ENCODE measurements at regions not wholly inside any gene's neighbourhood (a gene's known extent, or its start where the extent isn't known, plus 50 kb on each side); places are given as distances from the start of the nearest gene placed in this dataset.
"Not testable (repeated sequence)": the region's sequence is repeated elsewhere in the genome, so short reads cannot be mapped to it uniquely, and the experiment has no call there.

DNA sequence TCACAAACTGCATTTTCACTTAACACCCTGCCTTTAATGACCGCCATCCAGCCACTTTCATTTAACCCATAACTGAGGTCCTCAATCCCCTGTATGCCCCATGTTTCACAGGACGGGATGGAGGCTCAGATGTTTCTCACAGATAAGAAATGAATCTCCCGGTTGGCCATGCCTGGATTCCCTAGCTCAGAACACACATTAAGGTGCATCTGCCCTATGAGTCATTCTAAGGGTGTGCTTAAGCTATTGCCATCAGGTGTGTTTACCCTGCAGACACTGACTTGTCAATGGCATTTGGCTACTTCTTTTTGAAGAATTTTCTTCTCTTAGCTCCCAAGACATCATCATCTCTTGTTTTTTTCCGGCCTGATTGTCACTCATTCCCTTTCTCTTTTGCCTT, 222.6 kb upstream of the SMIM31 start:
- DNase-seq: no peak

DNA sequence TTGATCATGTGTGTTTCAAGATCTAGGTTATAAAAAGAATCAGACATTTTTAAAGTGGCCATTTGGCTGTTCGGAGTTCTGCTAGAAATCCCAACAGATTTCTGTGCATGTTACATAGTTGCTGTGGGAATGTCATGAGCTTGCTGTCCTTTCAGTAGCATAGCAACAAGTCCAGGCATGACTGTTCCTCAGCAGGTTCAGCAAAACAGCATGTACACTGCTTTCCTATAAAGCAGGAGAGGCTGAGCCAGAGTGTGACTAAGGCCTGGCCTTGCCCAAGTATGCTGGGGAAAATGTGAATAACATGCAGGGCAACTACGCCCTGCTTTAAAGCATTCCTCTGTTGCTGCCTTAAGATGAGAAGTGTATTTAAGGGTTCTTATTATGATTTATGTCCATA, 217.1 kb upstream of the SMIM31 start:
- peak; percentile 53 for DNase-seq

DNA sequence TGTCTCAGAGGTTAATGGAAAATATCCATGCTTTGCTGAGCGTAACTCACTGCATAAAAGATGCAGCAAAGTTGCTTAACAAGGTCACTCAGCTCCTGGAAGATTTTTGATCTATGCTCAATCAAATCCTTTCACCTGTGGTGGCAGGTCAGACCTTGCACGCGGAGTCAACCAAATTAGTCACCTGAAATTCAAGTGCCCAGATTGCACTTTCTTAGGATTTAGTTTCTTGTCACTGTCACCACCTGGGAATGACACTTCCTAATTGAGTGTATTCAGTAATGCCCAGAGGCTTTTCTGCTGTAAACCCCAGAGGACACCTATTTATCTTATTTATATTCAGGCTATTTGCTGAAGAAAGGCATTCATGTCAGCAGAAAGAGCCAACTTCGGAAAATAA, 215.8 kb upstream of the SMIM31 start:
- no peak for DNase-seq

DNA sequence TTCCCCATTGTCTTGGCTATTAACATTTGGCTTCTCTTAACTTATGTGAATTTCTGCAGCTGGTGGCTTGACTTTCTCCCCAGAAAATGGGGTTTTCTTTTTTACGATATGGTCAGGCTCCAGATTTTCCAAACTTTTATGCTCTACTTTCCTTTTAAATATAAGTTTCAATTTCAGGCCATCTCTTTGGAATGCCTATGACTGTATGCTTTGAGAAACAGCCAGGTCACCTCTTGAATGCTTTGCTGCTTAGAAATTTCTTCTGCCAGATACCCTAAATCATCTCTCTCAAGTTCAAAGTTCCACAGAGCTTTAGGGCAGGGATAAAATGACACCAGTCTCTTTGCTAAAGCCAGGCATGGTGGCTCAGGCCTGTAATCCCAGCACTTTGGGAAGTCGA, 212.9 kb upstream of the SMIM31 start:
- no peak for DNase-seq

DNA sequence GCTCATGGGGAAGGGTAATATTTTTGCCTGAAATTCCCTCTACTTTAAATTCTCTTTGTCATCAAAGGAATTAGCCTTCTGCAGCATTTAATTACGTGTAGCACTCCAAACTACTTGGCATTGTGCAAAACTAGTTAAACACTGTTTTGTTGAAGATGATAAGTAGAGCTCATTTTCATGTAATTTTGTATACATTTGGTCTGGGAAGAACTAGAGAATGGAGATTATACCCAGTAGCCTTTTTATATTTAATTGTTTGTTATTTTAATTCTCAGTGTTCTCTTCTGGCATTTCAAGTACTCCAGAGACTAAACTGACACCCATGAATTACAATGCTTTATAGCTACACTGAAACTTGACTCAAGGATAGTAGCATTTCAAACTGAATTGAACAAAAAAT, 211.5 kb upstream of the SMIM31 start:
- DNase-seq: no peak

DNA sequence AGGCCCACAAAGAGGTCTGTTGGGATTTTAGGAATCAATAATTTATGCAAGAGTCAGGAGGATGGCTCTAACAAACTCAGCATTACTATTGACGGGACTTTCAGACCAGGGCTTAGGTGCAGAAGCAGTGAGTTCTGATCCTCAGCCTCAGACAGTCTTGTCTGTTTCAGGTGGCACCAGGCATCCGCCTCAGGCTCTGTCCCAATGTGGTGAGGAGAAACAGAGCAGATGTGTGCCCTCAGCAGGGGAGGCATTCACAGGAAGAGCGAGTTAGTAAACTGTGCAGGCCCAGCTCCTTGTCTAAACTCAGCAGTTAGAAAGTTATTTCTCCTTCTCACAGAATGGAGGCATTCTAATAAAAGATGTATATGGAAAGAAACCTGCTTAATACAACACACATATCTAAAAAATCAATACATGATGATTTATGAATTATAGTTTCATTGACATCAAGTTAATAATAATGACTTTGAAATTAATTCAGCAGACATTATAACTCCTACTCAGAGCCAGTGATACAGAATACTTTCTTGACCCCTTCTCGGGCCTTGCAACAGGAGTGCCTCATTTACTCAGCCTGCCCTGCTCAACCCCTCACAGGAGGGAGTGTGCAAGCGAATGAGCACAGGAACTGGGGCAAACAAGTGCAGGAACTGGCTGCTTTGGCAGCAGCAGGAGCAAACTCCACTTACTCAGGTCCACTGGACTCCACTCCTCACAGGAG, 202.8 kb upstream of the SMIM31 start:
- DNase-seq: no peak

DNA sequence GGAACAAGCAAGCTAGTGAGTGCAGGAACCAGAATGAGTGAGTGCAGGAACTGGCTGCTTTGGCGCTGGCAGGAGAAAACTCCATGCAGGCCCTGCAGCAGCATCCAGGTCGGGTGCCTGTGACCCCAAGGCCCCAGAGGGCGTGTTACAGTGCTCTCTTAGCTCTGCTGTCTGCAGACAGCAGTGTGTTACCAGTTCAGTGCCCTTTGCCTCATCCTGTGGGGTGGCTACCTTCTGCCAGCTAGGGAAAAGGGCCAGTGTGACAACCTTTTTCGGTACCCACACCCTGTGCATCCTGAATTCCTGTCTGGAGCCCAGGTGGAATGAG, 202.3 kb upstream of the SMIM31 start:
- no peak for DNase-seq

DNA sequence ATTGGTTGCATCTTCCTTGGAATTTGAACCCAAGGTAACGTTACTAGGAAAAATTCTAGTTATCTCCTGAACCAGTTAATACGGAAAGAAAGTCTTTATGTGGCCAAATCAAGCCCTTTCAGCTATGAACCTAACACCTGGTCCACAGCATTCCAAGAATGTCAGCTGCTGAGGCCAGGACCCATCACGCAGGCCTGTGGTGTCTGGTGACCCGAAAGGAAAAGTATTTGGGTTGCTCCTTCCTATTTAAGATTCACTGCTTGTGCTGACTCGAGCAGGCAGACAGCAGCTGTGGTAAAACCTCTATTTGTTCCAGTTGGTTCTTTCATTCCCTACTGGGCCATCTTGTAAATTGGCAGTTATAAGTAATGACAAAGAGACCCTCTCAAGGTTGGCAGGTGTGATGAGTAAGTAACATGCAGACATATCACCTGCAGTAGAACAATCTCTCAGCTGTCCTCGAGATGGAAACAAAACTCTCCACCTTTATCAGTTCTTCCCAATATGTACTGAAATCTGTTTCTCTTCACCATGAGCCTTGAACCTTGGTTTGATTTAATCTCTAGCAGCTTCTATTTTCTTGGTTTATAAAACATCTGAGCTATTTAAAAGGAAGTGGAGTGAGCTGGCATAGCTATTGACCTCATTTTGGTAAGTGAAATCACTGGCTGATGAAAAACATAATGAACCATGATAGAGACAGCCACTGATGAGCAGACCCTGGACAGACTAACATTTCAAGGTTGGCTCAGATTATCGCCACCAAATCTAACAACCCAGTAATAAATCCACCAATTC, 182.1 kb upstream of the SMIM31 start:
- peak; percentile 54 for DNase-seq

DNA sequence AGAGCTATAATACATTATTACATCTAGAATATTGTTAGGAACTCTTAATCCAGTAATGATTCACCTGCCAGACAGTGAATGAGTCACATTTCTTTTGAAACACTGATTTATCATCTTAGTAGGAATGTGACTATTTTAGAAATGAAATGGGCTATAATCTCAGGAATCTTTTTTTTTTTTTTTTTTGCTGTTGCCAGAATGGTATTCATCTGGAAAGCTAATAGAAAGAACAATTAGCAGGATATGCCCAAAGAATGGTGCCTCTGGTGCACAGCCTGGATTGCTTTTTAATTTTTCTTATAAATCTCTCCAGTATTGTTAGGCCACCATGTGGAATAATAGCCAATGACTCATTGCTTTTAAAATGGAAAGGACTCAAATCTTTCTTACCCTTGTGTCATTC, 181.1 kb upstream of the SMIM31 start:
- DNase-seq: peak; percentile 61

DNA sequence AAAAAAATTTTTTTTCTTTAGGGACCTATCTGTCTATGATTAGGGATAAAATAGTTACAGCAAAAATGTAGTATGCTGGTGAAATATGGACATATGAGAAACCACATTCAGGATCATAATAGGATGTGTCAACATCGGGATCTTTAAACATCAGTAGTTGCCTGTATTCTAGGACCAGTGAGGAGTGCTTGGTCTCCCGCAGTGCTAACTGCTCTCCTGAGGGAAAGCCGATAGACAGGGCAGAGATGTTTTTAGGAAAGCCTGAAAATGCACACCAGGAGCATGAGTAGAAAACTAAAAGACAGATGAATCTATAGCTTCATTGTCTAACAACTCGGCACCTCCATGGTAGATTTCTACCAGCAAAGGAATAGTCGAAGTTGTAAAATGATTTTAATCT, 178.1 kb upstream of the SMIM31 start:
- DNase-seq: peak; percentile 47

DNA sequence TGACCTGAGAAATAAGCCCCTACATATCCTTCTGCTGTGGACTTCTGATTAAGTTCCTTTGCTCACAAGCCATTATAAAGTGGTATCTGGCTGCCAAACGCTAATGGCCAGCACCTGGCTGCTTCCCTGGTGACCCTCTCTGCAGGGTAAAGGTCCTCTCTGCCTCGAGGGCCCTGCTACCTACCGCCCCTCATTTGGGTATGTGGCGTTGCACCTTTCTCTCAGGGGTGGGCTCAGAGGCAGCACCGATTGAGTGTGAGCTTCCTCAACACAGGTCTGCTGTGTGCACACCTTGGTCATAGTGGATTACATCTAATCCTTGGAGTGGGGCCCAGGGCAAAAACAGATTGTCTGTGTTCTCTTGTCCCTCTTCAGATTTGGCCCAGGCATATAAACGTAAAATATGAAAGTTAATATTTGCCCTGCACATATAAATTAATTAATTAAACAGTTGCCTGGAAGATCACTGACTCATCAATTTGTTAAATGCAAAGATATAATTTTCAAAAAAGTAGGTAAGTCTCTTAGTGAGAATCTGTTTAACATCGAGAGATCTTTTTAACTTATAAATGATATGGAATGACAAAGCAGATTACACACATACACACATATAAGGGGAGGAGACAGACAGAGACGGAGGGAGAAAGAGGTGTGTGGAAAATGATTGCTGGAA, 174.5 kb upstream of the SMIM31 start:
- no peak for DNase-seq

DNA sequence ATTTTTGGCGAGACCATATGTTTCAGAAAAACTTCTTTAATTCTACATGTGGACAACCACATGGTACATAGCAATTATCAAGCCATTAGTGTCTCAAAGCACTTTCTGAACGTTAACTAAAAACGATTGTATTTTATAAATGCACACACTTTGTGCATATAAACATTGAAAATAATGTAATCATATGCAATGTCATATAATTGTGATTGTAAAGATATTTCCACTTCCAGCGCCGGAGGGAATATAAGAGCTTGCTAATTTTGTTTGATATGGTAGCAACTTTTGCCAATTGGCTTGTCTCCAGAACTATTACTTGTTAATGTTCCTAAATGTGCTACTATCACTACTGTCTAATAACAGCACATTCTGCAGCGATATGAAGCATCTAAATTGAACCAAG, 162.3 kb upstream of the SMIM31 start:
- DNase-seq: no peak

DNA sequence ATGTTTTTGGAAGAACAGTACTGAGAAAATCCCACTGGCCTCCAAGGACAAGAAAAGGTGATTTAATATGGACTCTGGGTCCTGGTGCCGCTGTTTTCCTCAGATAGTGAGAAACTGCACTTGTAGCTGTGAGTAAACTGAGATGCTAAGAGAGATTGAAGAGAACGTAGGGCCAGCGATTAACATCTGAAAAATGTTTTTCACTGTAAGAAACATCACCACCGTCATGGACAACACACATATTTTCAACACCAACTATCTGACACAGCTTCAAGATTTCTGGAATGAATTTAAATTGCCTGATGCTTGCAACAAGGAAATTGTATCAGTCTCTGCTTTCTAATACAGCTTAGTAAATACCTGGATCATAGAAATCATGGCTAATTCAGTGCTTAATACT, 158.2 kb upstream of the SMIM31 start:
- no peak for DNase-seq

DNA sequence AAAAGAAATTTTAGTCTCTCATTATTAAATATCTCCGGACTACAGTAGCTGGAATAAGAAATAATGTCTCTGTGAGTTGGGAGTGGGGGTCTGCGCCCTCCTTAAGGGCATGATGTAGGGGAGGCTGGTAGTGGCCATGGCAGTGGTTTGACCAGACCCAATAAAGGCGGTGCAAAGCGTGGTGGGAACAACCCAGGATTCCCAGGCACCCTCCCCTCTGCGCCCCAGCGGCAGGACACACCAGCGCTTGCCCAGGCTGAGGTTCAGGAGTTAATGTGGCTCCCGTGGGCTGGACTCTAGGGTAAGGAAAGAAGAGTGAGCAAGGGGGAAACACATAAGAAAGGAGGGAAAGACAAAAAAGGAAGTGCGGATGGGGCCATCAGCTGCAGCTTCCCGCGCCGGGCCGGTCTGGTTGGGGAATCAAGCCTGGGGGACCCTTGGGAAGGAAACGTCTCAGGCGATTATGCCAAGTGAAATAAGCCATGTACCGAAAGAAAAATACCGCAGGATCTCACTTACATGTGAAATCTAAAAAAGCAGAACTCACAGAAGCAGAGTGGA, 157.5 kb upstream of the SMIM31 start:
- DNase-seq: no peak

DNA sequence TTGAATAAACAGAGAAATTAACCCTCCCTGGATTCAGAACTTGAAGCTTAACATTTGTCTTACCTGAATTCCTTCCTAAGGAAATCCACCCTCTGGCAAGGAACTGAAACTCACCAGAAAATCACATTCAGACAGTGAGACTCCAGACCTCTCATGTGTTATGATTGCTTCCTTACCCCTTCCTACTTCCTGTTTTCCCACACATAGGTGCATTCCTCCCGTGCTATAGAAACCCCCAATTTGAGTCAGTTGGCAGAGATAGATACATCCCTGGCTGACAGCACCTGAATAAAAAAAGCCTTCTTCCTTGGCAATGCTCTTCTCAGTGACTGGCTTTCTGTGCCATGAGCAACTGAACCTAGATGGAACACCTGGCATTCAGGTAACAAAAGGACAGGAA, 157.0 kb upstream of the SMIM31 start:
- no peak for DNase-seq

DNA sequence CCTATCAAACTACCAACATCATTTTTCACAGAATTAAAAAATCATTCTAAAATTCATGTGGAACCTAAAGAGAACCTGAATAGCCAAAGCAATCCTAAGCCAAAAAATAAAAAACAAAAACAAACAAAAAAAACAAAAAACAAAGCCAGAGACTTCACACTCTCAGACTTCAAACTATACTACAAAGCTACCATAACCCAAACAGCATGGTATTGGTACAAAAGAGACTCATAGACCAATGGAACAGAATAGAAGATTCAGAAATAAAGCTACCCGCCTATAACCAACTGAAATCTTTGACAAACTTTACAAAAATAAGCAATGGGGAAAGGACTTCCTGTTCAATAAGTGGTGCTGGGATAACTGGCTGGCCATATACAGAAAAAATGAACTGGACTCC, 152.3 kb upstream of the SMIM31 start:
- no peak for DNase-seq

DNA sequence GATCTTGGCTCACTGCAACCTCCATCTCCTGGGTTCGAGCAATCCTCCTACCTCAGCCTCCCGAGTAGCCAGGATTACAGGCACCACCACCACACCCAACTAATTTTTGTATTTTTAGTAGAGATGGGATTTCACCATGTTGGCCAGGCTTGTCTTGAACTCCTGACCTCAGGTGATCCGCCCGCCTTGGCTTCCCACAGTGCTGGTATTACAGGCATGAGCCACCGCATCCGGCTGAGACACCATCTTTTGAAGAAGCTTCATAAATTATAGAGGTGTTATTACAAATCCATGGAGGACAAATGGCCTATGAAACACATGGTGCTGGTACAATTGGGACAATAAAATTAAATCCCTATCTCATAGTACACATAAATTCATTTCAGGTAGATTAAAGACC, 148.1 kb upstream of the SMIM31 start:
- not testable (repeated sequence) for DNase-seq

DNA sequence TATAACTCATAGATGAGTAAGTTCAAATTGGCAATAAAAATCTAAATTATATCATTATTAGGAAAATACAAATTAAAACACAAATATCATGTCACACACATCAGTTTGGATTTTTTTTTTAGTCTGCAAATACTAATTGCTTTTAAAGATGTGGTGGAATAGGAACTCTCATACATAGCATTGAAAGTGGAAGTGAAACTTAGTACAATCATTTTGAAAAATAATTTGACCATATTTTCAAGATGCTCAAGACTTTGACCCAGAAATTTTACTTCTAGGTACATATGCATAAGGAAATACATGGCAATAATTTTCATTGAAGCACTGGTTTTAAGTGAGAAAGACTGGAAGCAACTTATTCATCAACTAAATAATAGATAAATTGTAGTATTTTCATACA, 147.5 kb upstream of the SMIM31 start:
- no peak for DNase-seq

DNA sequence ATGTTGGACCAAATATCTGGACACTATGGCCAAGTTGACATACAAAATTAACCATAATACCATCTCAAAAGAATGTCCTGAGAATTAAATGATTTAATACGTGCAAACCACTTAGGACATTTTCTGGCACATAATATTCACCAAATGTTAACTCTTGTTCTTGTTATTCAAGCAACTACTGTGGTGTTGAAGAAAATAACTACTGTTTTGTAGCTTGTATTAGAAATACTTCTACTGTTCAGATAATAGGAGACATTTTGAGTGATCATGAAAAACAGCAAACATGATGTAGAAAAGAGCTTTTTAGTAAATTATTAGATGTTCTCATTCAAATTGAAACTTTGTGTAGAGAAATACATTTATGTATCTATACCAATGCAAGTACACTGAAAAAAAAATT, 140.7 kb upstream of the SMIM31 start:
- no peak for DNase-seq

DNA sequence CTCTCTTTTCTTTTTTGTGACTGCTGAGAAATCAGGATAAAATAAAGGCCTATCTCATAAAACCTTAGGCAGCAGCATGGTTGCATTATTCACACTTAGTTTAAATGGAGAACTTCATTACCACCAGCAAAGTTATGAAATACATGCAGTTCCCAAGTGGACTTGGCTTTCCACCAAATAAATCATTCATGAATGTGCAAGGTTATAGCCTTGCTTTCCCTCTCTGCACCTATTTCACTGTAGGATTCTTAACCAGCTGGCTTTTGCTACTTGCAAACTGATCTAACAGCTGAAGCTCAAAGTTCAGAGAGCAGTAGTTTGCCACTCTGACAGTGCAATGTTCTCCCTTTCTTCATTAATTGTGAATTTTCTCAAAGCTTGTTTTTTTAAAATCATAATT, 140.1 kb upstream of the SMIM31 start:
- peak; percentile 4 for DNase-seq

DNA sequence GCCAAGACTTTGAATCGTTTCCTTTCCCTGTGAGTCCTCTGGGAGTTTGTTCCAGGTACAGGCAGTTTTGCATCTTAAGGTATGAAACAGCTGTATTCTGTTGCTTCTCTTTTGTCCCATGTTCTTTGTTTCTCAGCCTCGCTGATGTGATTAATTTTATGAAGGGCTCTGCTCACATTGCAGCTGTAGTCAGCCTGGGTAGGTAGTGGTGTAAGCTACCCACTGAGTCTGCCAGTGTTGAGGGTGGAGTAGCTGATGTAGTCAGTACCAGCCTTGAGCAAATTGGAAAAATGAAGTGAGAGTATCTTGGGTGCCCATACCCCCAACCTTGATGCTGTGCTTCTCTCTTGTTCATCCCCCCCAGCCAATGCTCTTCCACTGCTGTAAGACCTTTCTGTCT, 139.6 kb upstream of the SMIM31 start:
- DNase-seq: no peak

DNA sequence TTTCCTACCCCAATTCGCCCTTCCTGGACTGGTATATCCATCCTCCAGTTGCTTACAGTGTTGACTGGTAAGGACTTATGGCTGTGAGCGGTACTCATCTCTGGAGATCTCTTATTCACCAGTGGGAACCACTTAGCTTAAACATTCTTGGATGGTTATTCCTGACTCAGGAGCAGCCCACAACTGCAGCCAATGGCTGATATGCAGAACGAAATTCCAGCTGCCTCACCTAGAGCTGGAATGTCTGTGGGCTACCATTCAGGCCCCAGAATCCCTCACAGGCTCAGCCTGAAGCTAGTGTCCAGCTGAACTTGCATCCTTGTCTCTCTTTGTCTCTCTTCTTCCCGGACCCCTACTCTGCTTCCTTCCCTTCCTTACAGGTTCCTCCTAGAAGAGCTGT, 138.9 kb upstream of the SMIM31 start:
- DNase-seq: no peak

DNA sequence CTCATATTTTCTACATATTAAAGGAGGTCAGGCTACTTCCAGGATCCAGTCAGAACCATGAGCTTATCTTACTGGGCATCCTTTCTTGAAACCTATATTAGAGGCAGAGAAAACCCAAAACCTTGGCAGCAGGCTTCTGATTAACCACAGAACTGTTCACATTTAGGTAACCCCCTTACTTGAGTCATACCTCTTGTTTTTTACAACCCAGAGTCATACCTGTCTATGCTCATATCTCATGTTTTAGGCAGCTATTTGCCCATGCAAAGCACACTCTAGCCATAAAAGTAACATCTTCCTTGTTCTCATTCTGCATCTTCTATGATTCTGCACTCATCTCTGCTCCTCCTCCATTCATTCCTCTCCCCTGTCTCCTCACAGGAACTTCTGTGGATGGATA, 138.0 kb upstream of the SMIM31 start:
- DNase-seq: no peak

DNA sequence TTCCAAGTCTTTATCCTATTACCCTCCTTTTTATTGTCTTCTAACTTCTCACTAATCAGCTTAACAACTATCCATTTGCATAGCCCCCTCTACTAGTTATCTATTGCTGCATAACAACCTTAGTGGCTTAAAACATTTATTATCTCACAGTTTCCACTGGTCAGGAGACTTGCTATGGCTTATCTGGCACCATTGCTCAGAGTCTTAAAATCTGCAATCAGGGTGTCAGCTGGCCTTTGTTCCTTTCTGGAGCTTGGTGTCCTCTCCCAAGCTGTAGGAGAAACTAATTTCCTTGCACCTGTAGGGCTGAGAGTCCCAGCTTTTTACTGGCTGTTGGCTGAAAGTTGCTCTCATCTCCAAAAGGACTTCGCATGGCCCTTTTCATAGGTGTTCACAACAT, 137.0 kb upstream of the SMIM31 start:
- DNase-seq: no peak

All from fibroblast of upper back skin (primary cell).